ENCODE measurements at regions not wholly inside any gene's neighbourhood (a gene's known extent, or its start where the extent isn't known, plus 50 kb on each side); places are given as distances from the start of the nearest gene placed in this dataset.

GRCh38 chrX:45745479-45745878, 544.8 kb upstream of the DIPK2B start:
- no peak for TF ChIP-seq Cebpa-rat (IDR thresholded peaks at IDR 0.05)
- H3K27me3 ChIP-seq = no peaks in the 10 kb centered on the region
- peaks cover 41% of the 10 kb centered on the region for H3K36me3 ChIP-seq
- H3K4me3 ChIP-seq = no peak overlapping the region
- H3K4me2 ChIP-seq = no peak overlapping the region
- H3K9ac ChIP-seq = no peak overlapping the region
- H3K27ac ChIP-seq = no peak overlapping the region
- peaks cover 25% of the 10 kb centered on the region for H3K4me1 ChIP-seq
- no peaks in the 10 kb centered on the region for H3K9me3 ChIP-seq
- peaks cover 39% of the 10 kb centered on the region for H4K20me1 ChIP-seq

- no peak overlapping the region for H3K4me3 ChIP-seq
- peaks cover 39% of the 10 kb centered on the region for H3K36me3 ChIP-seq
- H3K4me1 ChIP-seq = peaks cover 11% of the 10 kb centered on the region; the same call in 1 of the 2 replicates
- H3K9me3 ChIP-seq = peaks cover 1% of the 10 kb centered on the region; the same call in 1 of the 2 replicates
- H3K27me3 ChIP-seq = no peaks in the 10 kb centered on the region
- peaks cover 28% of the 10 kb centered on the region for H4K20me1 ChIP-seq
- no peak overlapping the region for H3K27ac ChIP-seq
- no peak overlapping the region for H3K9ac ChIP-seq
- H3K4me2 ChIP-seq = no peak overlapping the region
- TF ChIP-seq Cebpa-rat (IDR thresholded peaks at IDR 0.05) = no peak
These were observed 543.4 kb upstream of the DIPK2B start for GRCh38 chrX:45743906-45744625.

DNA sequence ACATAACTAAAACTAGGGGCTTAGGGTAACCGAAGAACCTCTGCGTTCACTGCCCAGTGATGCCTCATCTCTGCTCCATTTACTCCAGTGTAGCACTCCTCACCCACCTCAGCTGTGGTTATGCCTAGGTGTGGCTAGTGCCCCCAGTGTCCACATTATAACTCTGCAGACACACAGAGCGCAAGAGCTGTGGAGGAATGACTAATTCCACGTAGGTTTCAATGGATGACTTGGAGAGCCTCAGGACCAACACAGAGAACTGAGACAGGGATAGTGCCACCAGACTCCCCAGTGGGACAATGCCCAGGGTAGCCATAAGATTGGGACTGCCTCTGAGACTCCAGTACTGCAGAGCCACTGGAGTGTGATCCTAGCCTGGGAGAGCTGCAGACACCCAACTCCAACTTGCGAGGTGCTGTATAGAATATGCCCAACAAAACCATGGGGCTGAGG, 542.4 kb upstream of the DIPK2B start:
- peaks cover 22% of the 10 kb centered on the region for H4K20me1 ChIP-seq
- no peak overlapping the region for H3K9ac ChIP-seq
- H3K27me3 ChIP-seq = no peaks in the 10 kb centered on the region
- no peak overlapping the region for H3K4me3 ChIP-seq
- peaks cover 4% of the 10 kb centered on the region; the same call in 1 of the 2 replicates for H3K9me3 ChIP-seq
- TF ChIP-seq Cebpa-rat (IDR thresholded peaks at IDR 0.05) = no peak
- H3K4me2 ChIP-seq = no peak overlapping the region
- H3K27ac ChIP-seq = no peak overlapping the region
- H3K4me1 ChIP-seq = peaks cover 4% of the 10 kb centered on the region; the same call in 1 of the 2 replicates
- H3K36me3 ChIP-seq = peaks cover 39% of the 10 kb centered on the region

DNA sequence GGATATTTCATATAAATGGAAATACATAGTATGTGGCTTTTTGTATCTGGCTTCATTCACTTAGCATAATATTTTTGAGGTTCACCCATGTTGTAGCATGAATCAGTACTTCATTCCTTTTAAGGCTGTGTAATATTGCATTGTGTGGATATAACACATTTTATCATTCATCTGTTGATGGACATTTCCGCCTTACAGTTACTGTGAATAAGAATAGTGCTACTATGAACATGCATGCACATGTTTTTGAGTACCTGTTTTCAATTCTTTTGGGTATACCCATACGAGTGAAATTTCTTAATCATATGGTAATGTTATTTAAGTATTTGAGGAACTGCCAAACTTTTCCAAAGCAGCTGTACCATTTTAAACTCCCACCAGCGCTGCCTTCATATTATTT, 539.6 kb upstream of the DIPK2B start:
- H3K9ac ChIP-seq = no peak overlapping the region
- no peak overlapping the region for H3K27ac ChIP-seq
- TF ChIP-seq Cebpa-rat (IDR thresholded peaks at IDR 0.05) = no peak
- H3K4me1 ChIP-seq = no peaks in the 10 kb centered on the region
- 0 out of 2 replicates have a peak, but pooled peaks cover 14% of the 10 kb centered on the region for H3K36me3 ChIP-seq
- peaks cover 5% of the 10 kb centered on the region for H3K9me3 ChIP-seq
- H4K20me1 ChIP-seq = no peaks in the 10 kb centered on the region
- H3K27me3 ChIP-seq = no peaks in the 10 kb centered on the region
- no peak overlapping the region for H3K4me3 ChIP-seq
- H3K4me2 ChIP-seq = no peak overlapping the region

DNA sequence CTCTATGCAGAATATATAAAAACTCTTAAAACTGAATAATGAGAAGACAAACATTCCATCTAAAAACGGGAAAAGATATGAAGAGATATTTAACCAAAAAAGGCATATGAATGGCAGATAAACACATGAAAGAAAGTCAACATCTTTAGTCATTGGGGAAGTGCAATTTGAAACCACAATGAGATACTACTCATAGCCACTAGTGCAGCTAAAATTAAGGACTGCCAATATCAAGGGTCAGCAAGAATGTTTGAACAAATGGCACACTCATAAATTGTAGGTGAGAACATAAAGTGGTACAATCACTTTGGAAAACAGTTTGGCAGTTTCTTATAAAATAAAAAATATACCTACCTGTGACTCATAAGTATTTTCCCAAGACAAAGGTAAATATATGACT, 534.9 kb upstream of the DIPK2B start:
- Histone ChIP-seq H3K4me1 (no peaks in the 10 kb centered on the region), H3K36me3 (no peaks in the 10 kb centered on the region), H3K4me3 (no peak overlapping the region), H3K4me2 (no peak overlapping the region), H3K9ac (no peak overlapping the region), H4K20me1 (no peaks in the 10 kb centered on the region), H3K9me3 (peaks cover 26% of the 10 kb centered on the region), H3K27ac (no peak overlapping the region), H3K27me3 (no peaks in the 10 kb centered on the region)
- no peak for TF ChIP-seq Cebpa-rat (IDR thresholded peaks at IDR 0.05)

DNA sequence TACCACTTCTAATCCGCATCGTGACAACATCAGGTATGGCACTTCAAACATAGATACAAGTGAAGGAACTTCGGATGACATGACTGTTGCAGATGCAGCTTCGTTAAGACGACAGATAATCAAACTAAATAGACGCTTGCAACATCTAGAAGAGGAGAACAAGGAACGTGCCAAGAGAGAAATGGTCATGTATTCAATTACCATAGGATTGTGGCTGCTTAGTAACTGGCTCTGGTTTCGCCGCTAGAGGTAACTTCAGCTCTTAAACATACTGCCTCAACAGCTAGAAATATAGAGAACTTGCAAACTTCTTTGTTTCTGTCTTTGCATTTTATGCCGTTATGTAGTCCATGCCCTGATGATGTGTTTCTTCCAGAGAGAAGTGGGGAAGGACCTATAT, 530.8 kb upstream of the DIPK2B start:
- TF ChIP-seq Cebpa-rat (IDR thresholded peaks at IDR 0.05) = no peak
- no peak overlapping the region for H3K9ac ChIP-seq
- peaks cover 22% of the 10 kb centered on the region for H3K9me3 ChIP-seq
- no peaks in the 10 kb centered on the region for H3K4me1 ChIP-seq
- no peak overlapping the region for H3K4me3 ChIP-seq
- H3K4me2 ChIP-seq = no peak overlapping the region
- no peaks in the 10 kb centered on the region for H3K27me3 ChIP-seq
- no peaks in the 10 kb centered on the region for H4K20me1 ChIP-seq
- H3K27ac ChIP-seq = no peak overlapping the region
- no peaks in the 10 kb centered on the region for H3K36me3 ChIP-seq

DNA sequence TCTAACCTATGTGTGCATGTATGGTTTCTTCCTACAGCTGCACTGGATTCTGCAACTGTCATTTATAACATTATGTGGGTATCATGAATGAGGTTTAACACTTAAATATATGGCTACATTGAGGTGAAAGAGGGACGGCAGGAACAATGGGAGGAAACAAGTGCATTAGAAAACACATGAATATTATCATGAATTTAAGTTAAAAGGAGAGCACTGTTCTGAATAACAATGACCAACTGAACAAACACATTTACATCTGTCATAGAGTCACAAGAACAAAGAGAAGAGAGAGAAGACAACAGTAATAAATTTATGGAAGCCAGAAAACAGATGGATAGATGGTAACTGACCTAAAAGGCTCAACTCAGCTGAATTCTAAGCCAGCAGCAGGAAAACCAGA, 527.1 kb upstream of the DIPK2B start:
- H4K20me1 ChIP-seq = no peaks in the 10 kb centered on the region
- H3K9me3 ChIP-seq = no peaks in the 10 kb centered on the region
- H3K4me1 ChIP-seq = peaks cover 3% of the 10 kb centered on the region; the same call in 1 of the 2 replicates
- H3K4me2 ChIP-seq = no peak overlapping the region
- no peaks in the 10 kb centered on the region for H3K27me3 ChIP-seq
- no peaks in the 10 kb centered on the region for H3K36me3 ChIP-seq
- no peak for TF ChIP-seq Cebpa-rat (IDR thresholded peaks at IDR 0.05)
- no peak overlapping the region for H3K27ac ChIP-seq
- no peak overlapping the region for H3K9ac ChIP-seq
- H3K4me3 ChIP-seq = no peak overlapping the region

DNA sequence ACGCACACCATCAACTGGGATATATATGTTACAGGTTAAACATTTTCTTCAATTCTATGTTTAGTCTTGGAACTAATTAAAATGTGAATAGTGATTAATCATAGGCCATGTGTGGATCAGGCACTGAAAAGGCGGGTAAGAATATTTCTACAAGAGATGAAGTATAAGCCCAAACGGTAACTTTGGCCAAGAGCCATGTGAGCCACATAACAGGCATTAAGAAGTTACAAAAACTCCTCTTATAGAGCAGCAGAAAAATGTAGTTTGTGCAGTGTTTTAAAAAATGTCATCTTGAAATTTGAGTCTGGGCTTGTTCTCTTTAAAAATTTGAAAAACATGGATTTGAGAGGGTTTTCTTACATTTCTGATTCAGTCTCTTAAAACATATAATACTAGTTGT, 521.8 kb upstream of the DIPK2B start:
- H3K9ac ChIP-seq = no peak overlapping the region
- TF ChIP-seq Cebpa-rat (IDR thresholded peaks at IDR 0.05) = no peak
- no peaks in the 10 kb centered on the region for H3K36me3 ChIP-seq

DNA sequence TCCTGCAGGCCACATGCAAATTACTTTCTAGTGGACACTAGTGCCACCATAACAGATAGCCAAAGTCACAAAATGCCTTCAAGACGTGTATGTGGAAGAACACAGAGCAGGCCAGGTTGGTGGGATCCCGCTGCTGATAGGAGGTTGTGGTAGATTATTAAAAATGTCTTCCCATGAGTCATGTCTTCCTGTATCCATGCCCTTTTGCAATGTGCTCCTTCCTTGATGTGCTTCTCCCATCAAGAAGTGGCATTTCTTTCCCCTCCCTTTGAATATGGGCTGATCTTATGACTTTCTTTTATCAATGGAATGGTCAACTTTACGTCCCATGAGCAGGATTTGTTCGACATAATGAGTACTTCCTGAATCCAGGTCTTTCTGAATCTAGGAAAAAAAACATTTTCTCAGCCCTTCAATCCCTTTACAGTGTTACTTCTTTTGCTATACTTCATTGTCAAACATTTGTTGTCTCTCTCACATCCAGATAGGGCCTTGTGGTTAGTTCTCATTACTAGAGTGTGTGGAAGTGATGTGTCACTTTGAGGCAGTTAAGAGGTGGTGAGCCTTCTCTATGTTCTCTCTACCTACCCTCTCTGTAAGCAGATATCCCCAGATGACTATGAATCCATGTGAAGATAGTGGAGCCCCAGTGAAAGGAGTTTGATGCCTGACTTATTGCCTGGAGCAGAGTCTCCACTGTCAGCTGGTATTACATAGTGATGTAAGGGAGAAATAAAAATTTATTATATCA, 519.2 kb upstream of the DIPK2B start:
- no peaks in the 10 kb centered on the region for H3K9me3 ChIP-seq
- H3K27me3 ChIP-seq = no peaks in the 10 kb centered on the region
- H3K4me1 ChIP-seq = peaks cover 21% of the 10 kb centered on the region
- no peak for TF ChIP-seq Cebpa-rat (IDR thresholded peaks at IDR 0.05)
- no peak overlapping the region for H3K4me2 ChIP-seq
- no peak overlapping the region for H3K27ac ChIP-seq
- H4K20me1 ChIP-seq = no peaks in the 10 kb centered on the region
- no peaks in the 10 kb centered on the region for H3K36me3 ChIP-seq
- no peak overlapping the region for H3K4me3 ChIP-seq
- H3K9ac ChIP-seq = no peak overlapping the region

More for the DNA sequence above, 521.8 kb upstream of the DIPK2B start:
- Histone ChIP-seq H4K20me1 (no peaks in the 10 kb centered on the region), H3K4me2 (no peak overlapping the region), H3K27ac (no peak overlapping the region), H3K4me1 (peaks cover 3% of the 10 kb centered on the region; the same call in 1 of the 2 replicates), H3K27me3 (no peaks in the 10 kb centered on the region), H3K4me3 (no peak overlapping the region), H3K9me3 (no peaks in the 10 kb centered on the region)

- TF ChIP-seq Cebpa-rat (IDR thresholded peaks at IDR 0.05) = no peak
- no peaks in the 10 kb centered on the region for H3K27me3 ChIP-seq
- no peaks in the 10 kb centered on the region for H3K36me3 ChIP-seq
- H3K4me3 ChIP-seq = no peak overlapping the region
- peaks cover 29% of the 10 kb centered on the region for H3K4me1 ChIP-seq
- H3K27ac ChIP-seq = no peak overlapping the region
- no peaks in the 10 kb centered on the region for H3K9me3 ChIP-seq
- H3K9ac ChIP-seq = no peak overlapping the region
- no peak overlapping the region for H3K4me2 ChIP-seq
- H4K20me1 ChIP-seq = no peaks in the 10 kb centered on the region
These were observed 518.0 kb upstream of the DIPK2B start for GRCh38 chrX:45718676-45719075.
